Tibial artery (tissue), 4 donors: ENCODE measurements at regions not wholly inside any gene's neighbourhood (a gene's known extent, or its start where the extent isn't known, plus 50 kb on each side); places are given as distances from the start of the nearest gene placed in this dataset.

Experiments used
- DNase-seq, 2 donors: peaks; one replicate each; pipeline ENCODE4 v3.0.0-alpha.2; 2019
- H3K27ac ChIP-seq, 2 donors: fragments of 200-600 bp; sonication (generic) in 1 of 2; 1 replicate in 1 of 2; 2 replicates in 1 of 2; pipeline ENCODE4 v1.5.1; 2018 to 2019; ENCODE audit warnings: mild to moderate bottlenecking in 1 of 2
- H3K27me3 ChIP-seq, 2 donors: fragments of 200-600 bp; sonication (generic) in 1 of 2; one replicate each; pipeline versions ENCODE4 v1.5.1 to v1.6.0; 2016 to 2019
- H3K36me3 ChIP-seq, 3 donors: fragments of 200-600 bp; sonication (generic) in 2 of 3; one replicate each; pipeline ENCODE4 v1.5.1; 2016 to 2019; ENCODE audit warnings: mild to moderate bottlenecking in 2 of 3
- H3K4me1 ChIP-seq, 4 donors: fragments of 200-600 bp; sonication (generic) in 2 of 4; 1 replicate in 3 of 4; 2 replicates in 1 of 4; pipeline ENCODE4 v1.5.1; 2016 to 2019
- H3K4me3 ChIP-seq, 2 donors: fragments of 200-600 bp; sonication (generic) in 1 of 2; 1 replicate in 1 of 2; 2 replicates in 1 of 2; pipeline ENCODE4 v1.5.1; 2018 to 2019; ENCODE audit warnings: mild to moderate bottlenecking in 2 of 2
- H3K9me3 ChIP-seq, 3 donors: fragments of 200-600 bp; sonication (generic) in 1 of 3; one replicate each; pipeline ENCODE4 v1.5.1; 2016 to 2019
- CTCF ChIP-seq, 2 experiments: fragments of 200-600 bp in 1 of 2; fragments of 450-650 bp in 1 of 2; IDR thresholded peaks; one replicate each; pipeline ENCODE4 v1.5.1; 2017 to 2019; ENCODE audit warnings: antibody characterized with exemption in 2 of 2, mild to moderate bottlenecking in 1 of 2, moderate library complexity in 1 of 2
- intact Hi-C: fragments of 100-400 bp; cut with DNase I; formaldehyde crosslinking; loops from one replicate; pipeline ENCODE4 v1.15.0; 2023; ENCODE audit warnings: low total_unique reads

GRCh38 chr6:164356814-164357213, 942.3 kb downstream of the QKI start:
- Histone ChIP-seq H3K27me3 (no peaks in the 10 kb centered on the region), H3K36me3 (no peaks in the 10 kb centered on the region), H3K27ac (no peak overlapping the region), H3K9me3 (peaks cover 0 to 18% (median 12%) of the 10 kb centered on the region in 3 donors), H3K4me1 (no peaks in the 10 kb centered on the region), H3K4me3 (no peak overlapping the region)
- intact Hi-C loops = no loop called here
- no peak for TF ChIP-seq CTCF (IDR thresholded peaks at IDR 0.05)
- no peak for DNase-seq

- DNase-seq = no peak
- Histone ChIP-seq H3K36me3 (no peaks in the 10 kb centered on the region), H3K27ac (no peak overlapping the region), H3K9me3 (no peaks in the 10 kb centered on the region), H3K4me1 (no peaks in the 10 kb centered on the region), H3K27me3 (no peaks in the 10 kb centered on the region), H3K4me3 (no peak overlapping the region)
- intact Hi-C loops = no loop called here
- no peak for TF ChIP-seq CTCF (IDR thresholded peaks at IDR 0.05)
Observed at GRCh38 chr6:164347455-164347854, 932.9 kb downstream of the QKI start.

GRCh38 chr6:164346631-164347030, 932.1 kb downstream of the QKI start:
- Histone ChIP-seq H3K27me3 (no peaks in the 10 kb centered on the region), H3K4me1 (no peaks in the 10 kb centered on the region), H3K4me3 (no peak overlapping the region), H3K36me3 (no peaks in the 10 kb centered on the region), H3K27ac (no peak overlapping the region), H3K9me3 (no peaks in the 10 kb centered on the region)
- no peak for DNase-seq
- TF ChIP-seq CTCF (IDR thresholded peaks at IDR 0.05) = no peak
- intact Hi-C loops = no loop called here

- Histone ChIP-seq H3K4me3 (no peak overlapping the region), H3K27me3 (no peaks in the 10 kb centered on the region), H3K9me3 (no peaks in the 10 kb centered on the region), H3K27ac (no peak overlapping the region), H3K4me1 (no peaks in the 10 kb centered on the region), H3K36me3 (no peaks in the 10 kb centered on the region)
- TF ChIP-seq CTCF (IDR thresholded peaks at IDR 0.05) = no peak
- intact Hi-C loops = no loop called here
- no peak for DNase-seq
Observed at GRCh38 chr6:164345806-164346496, 931.4 kb downstream of the QKI start.

- H3K36me3 ChIP-seq = no peaks in the 10 kb centered on the region
- no peaks in the 10 kb centered on the region for H3K9me3 ChIP-seq
- H3K4me3 ChIP-seq = no peak overlapping the region
- no peak overlapping the region for H3K27ac ChIP-seq
- no peak for DNase-seq
- intact Hi-C loops = no loop called here
- TF ChIP-seq CTCF (IDR thresholded peaks at IDR 0.05) = no peak
- H3K27me3 ChIP-seq = no peaks in the 10 kb centered on the region
- no peaks in the 10 kb centered on the region for H3K4me1 ChIP-seq
Observed at GRCh38 chr6:164345327-164345726, 930.8 kb downstream of the QKI start.
